EL (cell line): ENCODE measurements at regions not wholly inside any gene's neighbourhood (a gene's known extent, or its start where the extent isn't known, plus 50 kb on each side); places are given as distances from the start of the nearest gene placed in this dataset.
"Not testable (repeated sequence)": the region's sequence is repeated elsewhere in the genome, so short reads cannot be mapped to it uniquely, and the experiment has no call there.

Experiments used
- DNase-seq: peaks from one replicate; pipeline ENCODE4 v3.0.0-alpha.2; 2016

GRCh38 chr13:59274958-59275727 lies 888.6 kb downstream of the DIAPH3 start:
- no peak for DNase-seq

GRCh38 chr13:59276436-59276835 lies 887.3 kb downstream of the DIAPH3 start:
- no peak for DNase-seq

GRCh38 chr13:59277106-59277505 lies 886.6 kb downstream of the DIAPH3 start:
- DNase-seq = no peak

DNA sequence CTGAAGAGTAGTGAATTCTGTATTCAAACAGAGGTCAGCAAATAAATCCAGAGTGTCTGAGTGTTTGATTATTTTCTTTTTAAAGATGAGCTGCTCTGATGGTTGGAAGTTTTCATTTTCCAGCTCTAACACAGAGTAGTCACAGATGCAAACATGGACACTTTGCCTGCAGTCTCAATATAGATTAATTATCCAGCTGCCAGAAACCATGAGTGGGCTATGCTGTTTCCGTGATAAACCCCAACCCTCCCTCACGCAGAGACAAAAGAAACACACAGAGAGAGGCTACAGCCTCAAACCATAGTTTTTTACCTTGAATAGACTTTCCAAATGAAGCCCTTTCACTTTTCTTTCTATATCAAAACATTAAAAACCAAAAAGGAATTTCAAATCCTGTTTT lies 884.7 kb downstream of the DIAPH3 start:
- no peak for DNase-seq

DNA sequence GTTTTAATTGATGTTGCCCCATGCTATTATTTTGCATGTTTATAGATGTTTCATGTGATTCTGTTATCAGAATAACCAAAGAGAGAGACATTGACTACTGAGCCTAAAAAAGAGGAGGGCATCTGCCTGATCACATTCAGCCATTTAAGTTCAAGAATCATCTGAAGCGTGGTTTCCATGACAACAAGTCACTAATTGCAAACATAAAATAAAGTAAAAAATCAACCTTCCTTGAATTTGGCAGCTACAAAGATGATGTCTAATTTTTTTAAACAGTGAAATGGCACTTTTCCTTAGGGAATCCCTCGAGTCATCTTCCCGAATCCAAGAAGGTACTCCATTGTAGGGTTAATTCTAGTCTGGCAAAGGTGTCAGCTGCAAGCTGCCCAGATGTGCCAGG lies 884.2 kb downstream of the DIAPH3 start:
- no peak for DNase-seq

- no peak for DNase-seq
Observed at GRCh38 chr13:59280297-59280696, 883.4 kb downstream of the DIAPH3 start.

DNA sequence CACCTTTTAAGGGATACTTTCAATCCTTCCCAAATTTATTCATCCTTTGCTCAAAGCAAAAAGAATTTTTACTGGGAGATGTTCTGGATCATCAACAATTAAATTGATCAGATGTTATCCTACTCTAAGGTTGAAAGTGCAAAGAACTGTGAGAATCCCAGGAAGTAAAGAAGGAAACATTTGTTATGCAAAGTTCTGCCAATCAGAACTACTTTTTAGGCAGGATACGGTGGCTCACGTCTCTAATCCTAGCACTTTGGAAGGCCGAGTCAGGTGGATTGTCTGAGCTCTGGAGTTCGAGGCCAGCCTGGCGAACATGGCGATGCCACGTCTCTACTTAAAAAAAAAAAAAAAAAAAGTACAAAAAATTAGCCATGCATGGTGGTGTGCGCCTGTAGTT lies 882.3 kb downstream of the DIAPH3 start:
- no peak for DNase-seq

- DNase-seq = not testable (repeated sequence)
Observed at GRCh38 chr13:59292240-59292639, 871.5 kb downstream of the DIAPH3 start.

- DNase-seq = no peak
Observed at GRCh38 chr13:59299584-59299983, 864.1 kb downstream of the DIAPH3 start.

DNA sequence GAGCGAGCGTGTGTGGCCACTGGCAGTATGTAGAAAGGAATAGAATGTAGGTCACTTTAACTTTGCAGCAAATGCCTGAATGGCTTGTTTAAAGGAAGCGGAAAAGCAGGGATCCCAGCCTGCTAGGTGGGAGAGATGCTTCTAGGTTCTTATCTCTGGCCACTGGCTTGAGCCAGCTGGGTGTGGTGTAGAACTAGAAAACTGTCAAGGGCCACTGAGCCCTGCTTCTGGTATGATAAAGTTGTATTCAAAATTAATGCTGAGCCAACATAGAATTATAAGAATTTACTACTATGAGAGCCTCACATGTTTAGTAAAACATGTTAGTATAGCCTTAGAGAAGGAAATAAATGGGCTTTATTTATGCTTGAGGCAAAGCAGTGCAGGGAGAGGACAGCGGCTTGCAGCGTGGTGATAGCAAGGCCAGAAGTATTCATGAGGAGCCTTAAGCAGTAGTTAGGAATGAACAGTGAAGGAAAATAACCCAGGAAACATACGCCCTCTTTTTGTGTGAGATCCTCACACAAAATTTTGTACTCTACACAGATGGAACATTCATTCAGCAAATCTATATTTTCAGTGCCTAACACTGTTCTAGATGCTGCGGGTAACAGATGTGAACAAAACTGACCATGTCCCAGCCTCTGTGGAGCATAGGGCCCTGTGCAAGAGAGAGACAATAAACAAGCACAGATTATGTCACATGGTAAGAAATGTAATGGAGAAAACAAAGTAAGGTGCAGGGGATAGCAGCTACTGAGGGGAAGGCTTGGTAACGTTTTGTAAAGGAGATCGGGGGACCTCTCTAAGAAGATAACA lies 863.2 kb downstream of the DIAPH3 start:
- no peak for DNase-seq

DNA sequence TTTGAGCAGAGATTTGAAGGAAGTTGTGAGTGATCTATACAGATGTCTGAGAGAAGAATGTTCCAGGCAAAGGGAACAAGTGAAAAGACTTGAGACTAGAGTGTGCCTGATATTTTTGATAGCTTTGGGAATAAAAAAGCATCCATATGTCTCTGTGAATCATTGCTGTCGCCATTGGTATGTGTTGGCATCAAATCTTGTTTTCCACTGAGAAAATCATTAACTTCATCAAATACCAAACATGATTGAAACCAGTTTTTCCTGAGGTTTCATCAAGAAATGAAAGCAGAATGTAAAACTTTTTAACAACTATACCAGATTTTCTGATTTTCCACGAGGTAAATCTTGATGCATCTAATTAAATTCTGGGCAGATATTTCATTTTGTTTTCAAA lies 862.6 kb downstream of the DIAPH3 start:
- no peak for DNase-seq

GRCh38 chr13:59303433-59303832 lies 860.3 kb downstream of the DIAPH3 start:
- no peak for DNase-seq

GRCh38 chr13:59304596-59304995 lies 859.1 kb downstream of the DIAPH3 start:
- DNase-seq = no peak

DNA sequence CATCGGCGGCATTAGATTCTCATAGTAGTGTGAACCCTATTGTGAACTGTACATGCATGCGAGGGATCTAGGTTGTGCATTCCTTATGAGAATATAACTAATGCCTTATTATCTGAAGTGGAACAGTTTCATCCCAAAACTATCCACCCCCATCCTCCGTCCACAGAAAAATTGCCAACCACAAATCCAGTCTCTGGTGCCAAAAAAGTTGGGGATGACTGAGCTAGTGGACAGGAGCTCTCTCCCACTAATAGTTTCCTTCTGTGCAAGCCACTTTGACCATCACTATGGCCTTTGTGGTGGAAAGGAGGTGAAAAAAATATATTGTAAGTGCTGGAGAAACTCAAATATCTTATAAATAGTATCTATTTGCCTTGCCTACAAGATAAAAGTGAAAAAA lies 857.8 kb downstream of the DIAPH3 start:
- DNase-seq = no peak

DNA sequence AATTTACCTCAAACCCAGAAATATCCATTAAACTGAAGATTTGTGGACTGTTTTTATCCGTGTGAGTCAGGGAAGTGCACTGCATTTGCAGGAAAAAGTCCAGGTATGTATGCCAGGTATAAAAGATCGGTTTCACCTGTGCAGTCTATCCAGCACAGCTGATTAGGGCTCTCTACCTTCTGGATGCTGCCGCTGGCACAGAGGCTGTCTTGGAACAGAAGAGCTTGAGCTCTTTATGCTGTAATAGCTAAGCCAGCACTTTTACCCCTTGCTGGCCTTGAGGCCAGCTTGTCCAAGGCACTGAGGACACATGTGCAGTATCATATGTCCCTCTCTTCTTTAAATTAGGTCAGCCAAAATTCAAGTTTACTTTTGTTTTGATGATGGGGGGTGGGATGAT lies 851.0 kb downstream of the DIAPH3 start:
- DNase-seq = no peak

- peak; percentile 39 for DNase-seq
Observed at GRCh38 chr13:59318320-59318930, 845.3 kb downstream of the DIAPH3 start.

GRCh38 chr13:59319276-59319675 lies 844.5 kb downstream of the DIAPH3 start:
- DNase-seq = no peak

GRCh38 chr13:59320021-59320420 lies 843.7 kb downstream of the DIAPH3 start:
- DNase-seq = no peak

DNA sequence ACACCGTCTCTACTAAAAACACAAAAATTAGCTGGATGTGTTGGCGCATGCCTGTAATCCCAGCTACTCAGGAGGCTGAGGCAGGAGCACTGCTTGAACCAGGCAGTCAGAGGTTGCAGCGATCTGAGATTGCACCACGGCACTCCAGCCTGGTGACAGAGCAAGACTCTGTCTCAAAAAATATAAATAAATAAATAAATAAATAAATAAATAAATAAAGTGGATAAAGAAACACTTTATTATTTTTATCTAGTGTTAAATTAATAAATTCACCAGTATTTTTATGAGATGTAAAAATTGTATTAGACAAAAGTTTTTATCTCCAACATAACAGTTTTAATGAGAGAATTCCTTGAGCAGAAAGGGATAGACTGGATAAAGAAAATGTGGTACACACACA lies 839.3 kb downstream of the DIAPH3 start:
- not testable (repeated sequence) for DNase-seq

DNA sequence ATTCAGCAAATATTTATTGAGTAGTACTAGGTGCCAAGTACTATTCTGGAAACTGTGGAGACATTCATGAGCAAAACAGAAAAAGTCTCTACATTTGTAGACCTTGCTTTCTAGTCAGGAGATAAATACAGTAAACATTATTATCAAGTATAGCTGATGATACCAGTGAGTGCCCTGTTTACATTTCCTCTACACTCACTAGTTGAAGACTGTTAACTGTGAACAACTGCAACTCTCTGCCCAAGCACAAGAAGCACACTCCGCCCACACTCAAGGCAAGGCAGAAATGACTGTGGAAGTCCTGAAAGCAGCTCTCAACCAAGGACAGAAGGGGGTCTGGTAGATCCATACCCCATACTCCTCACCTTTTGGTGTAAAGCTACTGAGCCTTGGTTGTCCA lies 837.0 kb downstream of the DIAPH3 start:
- no peak for DNase-seq

GRCh38 chr13:59330764-59331163 lies 833.0 kb downstream of the DIAPH3 start:
- DNase-seq = no peak

GRCh38 chr13:59332966-59333365 lies 830.8 kb downstream of the DIAPH3 start:
- DNase-seq = no peak

DNA sequence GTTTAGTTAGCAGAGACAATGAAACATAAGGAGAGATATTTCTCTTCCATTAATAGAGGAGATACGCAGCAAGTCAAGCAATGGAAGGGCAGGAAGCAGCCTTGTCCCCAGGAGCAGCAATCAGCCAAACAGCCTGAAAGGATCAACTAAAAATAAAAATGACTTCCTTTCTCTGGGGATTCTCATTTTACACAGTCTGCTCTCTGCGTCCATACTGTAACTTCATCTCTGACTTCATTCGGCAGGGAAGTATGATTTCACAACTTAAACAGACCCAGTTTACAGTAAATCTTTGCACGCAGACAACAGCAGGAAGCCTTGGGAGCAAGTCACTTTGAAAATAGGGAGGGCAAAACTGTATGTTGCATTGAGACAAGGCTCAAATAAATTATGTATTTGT lies 826.7 kb downstream of the DIAPH3 start:
- no peak for DNase-seq

DNA sequence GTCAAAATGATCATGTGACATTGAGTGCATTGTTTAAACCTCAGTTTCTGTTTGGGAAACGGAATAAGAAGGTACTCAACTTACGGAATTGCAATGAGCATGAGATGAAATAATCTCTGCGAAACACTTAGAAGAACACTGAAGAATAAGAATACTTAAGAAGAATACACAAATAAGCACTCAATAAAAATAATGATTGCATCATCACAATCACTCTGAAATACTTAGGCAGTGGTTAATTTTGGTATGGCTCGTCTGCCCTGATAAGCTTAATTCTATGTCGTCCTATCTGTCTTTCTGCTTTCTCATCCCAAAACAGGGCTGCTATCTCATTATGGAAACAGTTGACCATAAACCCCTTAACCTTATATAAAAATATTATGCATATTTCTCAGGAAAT lies 823.6 kb downstream of the DIAPH3 start:
- DNase-seq = no peak
